Stimulated activated CD8-positive, alpha-beta memory T cell treated with anti-CD3 and anti-CD28 coated beads, Interleukin-7, amount 100 ng/mL, for 4 hours (primary cell): ENCODE measurements at regions not wholly inside any gene's neighbourhood (a gene's known extent, or its start where the extent isn't known, plus 50 kb on each side); places are given as distances from the start of the nearest gene placed in this dataset.
"Not testable (repeated sequence)": the region's sequence is repeated elsewhere in the genome, so short reads cannot be mapped to it uniquely, and the experiment has no call there.

ENCODE experiments used
- DNase-seq, 2 donors: peaks; one replicate each; pipeline ENCODE4 v3.0.0-alpha.2; 2020; ENCODE audit warnings: low read depth in 2 of 2

DNA sequence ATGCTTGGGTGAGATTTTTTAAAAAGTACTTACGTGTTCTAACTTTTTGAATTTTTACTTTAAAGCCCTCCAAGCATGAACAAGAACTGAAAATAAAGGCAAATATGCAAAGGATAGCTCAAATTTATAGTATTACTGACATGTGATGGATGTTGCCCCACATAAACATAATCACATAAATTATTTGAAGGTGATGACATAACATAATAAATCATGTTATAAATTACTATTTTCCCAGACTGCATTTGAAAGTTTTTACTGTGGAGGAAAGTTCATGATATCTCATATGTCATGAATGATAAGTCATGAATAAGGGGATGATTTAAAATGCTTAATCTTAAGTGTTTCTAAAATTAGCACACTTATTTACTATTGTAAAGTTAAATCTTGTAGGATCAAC, 705.7 kb upstream of the SLITRK1 start:
- no peak for DNase-seq

DNA sequence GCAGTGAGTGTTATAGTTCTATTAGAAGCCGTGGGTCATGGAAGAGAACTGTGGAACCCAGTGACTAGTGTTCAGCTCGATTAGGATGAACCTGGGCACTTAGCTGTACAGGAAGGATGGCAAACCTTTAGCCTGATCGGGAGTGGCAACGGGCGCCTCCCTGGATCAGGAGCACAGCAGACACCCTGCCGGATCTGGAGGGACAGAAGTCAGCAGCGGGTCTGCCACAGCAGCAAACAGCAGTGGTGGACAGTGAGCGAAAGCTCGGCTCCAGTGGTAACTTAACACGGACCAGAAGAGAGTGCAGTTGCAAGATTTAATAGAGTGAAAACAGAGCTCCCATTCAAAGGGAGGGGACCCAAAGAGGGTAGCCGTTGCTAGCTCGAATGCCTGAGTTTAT, 697.6 kb upstream of the SLITRK1 start:
- DNase-seq: not testable (repeated sequence)

DNA sequence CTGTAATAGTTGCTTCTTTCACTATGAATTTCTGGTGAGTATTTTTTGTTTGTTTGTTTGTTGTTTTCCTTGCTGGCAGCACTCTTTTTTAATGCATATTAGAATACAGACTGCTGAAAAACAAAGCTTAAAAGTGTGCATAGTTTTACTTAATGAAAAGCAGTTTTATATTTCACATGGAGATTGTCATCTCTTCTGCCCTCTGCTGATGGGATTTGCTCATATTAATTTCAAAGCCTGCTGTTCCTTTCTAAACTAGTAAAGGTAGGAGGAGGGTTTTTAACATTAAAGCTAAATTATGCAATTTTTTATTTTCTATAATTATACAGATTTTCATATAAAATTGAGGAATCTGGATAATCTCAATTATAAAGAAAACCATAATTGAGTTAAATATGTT, 692.6 kb upstream of the SLITRK1 start:
- no peak for DNase-seq

DNA sequence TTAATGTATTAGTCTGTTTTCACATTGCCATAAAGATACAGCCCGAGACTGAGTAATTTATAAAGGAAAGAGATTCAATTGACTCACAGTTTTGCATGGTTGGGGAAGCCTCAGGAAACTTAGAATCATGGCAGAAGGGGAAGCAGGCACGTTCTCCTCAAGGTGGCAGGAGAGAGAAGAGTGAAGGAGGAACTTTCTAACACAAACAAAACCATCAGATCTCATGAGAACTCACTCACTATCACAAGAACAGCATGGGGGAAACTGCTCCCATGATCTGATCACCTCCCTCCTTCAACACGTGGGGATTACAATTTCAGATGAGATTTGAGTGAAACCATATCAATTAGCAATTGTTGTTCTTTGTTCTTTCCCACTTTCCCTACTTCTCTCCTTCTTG, 689.0 kb upstream of the SLITRK1 start:
- DNase-seq: no peak

DNA sequence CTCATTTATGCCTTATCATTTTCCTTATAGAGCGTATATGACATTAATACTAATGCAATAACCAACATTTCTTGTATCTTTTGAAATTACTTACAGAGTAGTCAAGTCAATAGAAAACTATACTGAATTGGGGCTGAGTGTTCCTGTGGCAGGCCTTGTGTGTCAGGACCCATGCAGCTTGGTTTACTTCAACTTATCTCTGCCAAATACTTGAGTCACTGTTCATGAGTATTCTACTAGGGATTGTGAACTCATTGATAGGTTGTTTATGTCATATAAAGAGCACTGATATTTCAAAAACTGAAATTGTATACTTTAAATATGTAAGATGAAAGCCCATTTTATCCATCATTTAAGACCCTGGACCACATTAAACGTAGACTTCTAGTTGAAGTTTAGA, 688.6 kb upstream of the SLITRK1 start:
- no peak for DNase-seq

DNA sequence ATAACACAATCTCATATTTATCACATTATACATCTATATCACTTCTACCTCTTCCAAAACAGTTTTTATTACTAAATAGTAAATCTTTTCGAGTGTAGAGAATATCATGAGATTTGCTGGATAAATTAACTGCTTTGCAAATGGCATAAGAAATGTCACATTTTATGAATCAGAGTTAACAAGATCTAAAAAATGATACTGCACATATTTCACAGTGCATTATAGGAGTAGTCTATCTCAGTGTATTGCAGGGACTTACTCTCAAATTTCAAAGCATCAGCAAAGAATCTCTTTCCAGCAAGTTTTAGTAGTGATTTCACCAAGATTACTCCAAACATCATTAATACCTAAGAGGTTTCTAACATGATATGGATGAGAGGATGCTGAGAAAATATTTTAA, 687.1 kb upstream of the SLITRK1 start:
- DNase-seq: no peak

DNA sequence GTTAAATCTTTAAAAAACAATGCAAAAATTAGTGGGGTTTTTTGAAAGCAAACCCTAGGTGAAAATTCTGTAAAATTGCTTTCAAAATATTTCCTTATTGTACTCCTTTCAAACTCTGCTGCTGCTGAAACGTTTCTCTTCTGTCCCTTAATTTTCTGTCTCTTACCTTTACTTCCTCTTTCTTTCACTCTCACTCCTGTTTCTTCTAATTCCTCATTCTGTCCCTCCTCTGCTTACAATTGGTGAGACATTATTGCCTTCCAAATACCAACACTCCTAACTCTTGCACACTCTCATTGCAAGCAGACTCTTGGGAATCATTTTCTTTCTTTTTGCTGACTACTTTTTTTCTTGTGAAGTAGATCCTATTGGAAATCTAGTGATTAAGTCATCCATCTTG, 685.6 kb upstream of the SLITRK1 start:
- no peak for DNase-seq

DNA sequence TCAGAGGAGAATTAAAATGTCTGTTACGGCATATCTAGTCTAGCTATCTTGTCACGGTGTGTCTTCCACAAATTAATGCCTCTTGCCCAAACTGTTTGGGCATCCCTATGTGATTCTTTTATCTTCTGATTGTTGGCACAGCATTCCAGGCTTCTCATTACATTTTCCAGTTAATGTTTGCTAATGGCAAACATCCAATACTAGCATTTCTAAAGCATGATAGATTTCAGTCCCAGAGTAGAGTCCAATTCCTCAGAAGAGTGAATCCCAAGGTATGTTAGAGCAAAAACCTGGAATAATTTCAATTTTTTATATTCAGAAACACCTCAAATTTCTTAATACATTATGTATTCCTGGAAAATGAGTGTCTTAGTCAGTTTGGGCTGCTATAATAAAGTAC, 684.5 kb upstream of the SLITRK1 start:
- no peak for DNase-seq

DNA sequence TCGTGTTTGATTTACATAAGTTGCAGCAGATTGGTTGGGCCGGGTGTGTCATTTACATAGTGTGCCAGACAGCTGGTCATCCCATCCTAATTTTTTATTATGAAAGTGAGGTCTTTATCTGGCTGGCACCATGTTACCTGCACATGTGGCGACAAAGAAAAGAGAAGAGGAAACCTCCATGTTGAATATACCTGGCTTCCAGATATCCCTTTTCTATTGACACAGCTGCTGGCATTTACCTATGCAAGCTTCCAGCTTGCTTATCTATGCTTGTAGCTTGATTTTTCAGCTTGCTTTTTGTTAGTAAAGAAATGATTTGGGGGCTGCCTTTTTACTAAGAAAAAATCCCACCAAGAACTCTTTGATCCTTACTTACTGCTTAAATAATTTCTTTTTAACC, 681.3 kb upstream of the SLITRK1 start:
- no peak for DNase-seq

DNA sequence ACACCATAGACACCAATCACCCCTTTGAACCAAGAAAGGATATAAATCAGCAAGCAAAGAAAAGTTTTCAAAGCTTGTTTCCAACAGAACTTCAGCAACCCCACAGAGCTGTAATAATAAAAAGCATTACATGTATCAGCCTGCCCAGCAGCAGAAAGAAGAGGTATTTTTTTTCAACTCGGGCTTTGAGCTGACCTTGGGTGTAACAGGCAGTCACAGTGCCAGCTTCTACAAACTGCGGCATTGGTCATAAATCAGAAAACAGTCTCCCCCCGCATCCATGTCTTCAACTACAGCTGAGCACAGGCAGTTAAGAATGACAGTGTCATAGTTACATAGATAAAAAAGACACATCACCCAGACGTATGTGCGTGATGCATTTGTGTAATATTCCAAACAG, 671.0 kb upstream of the SLITRK1 start:
- DNase-seq: no peak

DNA sequence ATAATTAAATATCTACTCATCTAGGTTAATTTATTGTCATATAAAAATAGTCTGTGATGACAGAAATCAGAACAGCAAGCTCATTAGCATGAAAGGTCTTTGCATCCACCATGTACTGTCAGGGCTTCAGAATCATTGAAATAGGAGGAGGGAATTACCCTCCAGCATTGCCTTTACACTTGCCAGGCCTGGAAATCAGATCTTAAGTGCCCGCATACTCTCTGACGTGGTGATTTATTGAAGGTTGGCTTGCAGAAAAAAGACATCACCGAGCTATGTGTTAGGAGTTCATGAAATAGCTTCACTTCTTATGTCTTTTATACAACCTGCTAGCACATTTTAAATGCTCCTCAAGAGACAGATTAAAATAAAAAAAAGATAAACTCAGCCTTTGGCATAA, 661.7 kb upstream of the SLITRK1 start:
- no peak for DNase-seq

DNA sequence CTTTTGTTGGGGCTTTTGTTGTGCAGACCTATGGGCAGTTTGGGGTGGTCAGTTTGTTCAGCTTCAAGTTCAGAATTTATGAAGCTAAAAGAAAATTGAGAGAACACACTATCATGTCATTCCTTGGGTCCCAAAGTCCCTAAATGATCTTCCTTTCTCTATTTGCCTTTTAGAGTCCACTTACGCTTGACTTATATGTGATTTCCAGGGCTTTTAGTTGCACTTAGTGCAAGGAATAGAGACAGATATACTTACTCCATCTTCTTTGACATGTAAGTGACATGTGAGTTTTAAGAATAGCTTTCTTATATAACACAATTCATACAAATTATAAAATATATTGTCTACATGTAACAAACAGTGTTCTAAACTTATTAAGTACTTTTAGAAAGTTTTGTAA, 660.1 kb upstream of the SLITRK1 start:
- no peak for DNase-seq

DNA sequence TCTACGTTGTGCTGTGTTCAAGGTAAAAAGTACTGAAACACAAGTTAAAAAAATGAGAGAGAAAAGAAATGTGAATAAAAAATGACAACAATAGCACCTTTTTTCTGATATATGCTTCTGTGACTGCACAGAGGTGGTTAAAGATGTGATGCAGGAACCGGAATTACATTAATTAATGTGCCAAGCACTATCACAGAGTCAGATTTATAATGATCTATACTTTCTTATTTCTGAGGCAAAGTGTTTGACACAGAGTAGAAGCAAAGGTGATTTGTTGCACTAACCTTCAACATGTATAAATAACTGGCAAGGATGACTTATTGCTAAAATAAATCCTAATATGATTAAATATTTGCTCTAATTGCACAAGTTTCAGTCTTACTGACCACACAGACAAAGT, 654.6 kb upstream of the SLITRK1 start:
- no peak for DNase-seq

DNA sequence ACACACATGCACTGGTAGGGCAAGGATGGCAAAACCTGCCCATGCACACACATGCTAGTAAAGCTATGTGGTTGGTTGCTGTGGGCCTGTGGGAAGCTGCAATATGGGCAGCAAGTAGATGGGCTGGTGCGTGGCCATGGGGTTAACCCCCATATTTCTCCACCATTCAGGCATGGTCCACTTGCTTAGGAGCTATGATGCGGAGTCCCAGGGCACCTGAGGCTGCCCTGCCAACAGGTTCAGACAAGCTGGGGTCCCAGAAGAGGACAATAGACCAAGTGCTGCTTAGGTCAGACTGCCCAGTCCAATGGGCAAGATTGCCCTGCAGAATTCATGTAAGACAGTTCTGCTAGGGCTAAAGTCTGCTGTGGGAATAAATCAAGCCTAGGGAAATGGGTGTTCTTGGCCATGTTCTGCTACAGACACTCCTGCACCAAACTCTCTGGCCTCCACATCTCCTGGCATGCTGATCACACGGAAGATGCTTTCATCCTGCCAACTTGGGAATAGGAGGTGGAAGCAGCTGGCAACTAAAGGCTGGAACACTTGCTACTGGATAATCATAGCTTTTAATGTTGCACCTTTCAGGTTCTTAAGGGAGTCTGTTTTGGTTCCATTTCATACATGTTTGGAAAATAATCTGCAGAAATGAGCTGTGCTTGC, 646.3 kb upstream of the SLITRK1 start:
- no peak for DNase-seq

DNA sequence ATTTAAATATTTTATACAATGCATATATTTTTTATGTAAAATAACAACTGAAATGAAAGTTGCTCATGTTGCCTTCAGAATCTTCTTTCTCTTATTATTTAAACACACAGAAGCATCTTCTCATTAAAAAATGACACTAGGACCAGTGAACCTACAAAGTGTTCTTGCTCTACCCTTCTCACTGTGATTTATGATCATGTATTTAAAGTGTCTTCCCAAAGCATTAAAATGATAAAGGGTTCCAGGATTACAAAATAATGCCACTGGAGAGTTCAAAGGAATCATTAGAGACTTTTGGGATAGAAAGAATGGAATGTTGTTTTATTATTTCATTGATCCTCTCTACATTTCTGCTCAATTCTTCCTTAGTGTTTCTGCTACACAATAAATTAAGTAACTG, 643.6 kb upstream of the SLITRK1 start:
- DNase-seq: no peak

DNA sequence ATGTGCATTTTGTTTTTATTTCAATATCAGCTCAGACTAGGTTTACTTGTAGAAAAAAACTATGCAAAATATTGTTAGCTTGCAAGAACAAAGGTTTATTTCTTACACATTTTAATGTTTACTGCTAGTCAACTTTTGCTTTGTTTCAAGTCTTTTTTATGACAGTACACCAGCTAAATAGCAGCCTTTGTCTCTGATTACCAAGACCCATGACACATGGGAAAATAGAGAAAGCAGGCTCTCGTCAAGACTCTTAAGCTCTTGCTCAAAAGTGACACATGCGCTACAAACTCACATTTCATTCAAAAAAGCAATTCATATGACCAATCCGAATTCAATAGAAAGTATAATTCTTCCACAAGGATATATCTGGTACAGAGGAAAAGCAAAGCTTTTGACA, 642.3 kb upstream of the SLITRK1 start:
- DNase-seq: no peak

DNA sequence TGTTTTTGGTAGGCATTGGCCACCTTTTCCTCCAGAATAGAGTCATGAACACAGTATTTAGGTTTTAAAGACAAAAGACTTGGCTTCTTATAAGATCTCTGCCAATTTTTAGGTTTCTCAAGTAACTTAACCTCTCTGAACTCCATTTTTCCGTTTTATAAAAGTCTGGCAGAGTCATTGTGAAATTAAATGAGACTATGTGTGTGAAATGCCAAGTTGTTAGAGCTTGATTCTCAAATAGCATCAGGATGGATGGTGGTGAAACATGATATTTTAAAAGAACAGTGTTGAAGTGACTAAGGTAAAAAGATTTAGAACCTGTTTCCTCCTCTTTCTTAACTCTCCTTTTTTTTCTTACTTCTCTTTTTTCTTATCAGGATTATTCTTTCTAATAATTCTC, 617.7 kb upstream of the SLITRK1 start:
- DNase-seq: no peak

DNA sequence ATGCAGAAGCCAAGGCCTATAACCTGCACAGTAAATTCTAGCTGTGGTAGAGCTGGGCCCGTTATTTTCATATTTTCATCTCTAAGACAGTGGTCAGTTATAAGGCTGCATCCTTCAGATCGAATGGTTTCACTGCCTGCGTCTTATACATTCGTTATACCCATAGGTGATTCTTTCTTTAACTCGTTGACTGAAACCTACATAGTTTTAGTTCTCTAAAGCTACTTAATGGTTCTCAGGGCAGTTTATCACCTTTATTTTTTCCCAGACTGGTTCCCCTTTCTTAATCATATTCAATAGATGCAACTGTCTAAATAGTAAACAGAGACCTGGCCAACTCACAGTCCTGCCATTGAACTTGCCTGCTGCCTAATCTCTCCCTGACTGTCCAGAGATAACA, 615.3 kb upstream of the SLITRK1 start:
- no peak for DNase-seq

DNA sequence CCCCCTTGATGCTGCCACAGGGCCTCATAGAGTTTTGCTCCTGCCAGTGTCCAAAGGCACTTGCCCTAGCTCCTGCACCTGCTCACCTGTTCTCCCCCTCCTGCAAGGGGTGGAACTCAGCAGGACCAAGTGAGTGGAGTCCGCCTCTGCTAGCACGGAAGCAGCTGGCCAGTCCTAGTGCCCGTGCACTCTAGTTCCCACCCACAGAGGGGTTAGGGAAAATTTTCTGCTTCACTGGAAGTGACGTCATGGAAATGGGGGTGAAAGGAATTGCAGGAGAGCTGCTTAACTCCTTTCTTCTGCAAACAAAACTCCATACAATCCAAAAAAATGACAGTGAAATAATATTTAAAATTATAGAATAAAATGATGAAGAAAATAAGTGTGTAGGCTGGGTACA, 609.7 kb upstream of the SLITRK1 start:
- DNase-seq: no peak

DNA sequence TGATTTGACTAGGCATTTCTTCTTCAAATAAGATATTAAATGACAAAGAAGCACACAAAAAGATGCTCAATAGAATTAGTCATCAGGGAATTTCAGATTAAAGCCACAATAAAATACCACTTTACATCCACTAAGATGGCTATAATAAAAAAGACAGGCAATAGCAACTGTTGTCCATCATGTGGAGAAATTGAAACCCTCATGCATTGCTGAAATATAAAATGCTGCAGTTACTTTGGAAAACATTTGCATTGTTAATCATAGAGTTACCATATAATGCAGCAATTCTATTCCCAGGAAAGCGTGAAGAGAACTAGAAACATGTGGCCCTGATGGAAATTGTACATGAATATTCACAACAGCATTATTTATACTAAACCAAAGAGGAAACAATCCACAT, 605.5 kb upstream of the SLITRK1 start:
- no peak for DNase-seq

DNA sequence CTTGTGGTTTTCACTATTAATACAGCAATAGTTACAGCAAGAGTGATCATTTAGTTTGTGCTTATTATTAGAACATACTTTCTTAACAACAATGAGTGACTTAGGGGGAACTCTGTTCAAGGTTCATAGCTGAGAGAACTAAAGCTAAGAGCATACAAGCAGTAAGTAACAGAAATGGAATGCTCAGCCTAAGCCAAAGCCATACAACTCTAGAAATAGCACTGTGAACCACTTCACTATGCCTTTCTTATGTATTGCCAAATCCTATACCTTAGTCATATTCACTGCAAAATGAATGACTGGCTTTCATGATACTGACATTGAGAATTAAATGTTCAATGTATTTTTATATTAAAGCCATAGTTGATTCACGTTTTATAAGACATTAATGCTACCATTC, 599.7 kb upstream of the SLITRK1 start:
- DNase-seq: no peak

DNA sequence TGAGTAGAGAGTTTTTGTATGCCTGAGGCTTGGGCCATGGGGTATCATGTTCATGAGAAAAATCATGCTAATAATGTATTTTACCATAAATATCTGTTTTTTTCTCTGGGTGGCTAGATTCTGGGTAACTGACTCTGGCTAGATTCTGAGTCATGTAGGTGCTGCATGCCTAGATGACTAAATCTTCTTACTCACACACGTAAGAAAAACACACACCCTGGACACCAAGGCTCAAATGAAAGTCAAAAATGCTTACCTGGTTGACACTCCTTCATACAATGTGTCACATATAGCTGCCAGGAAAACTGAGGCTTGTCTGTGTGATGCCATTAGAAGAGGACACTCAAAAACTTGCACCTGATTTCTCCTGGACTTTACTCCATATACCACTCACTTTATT, 597.4 kb upstream of the SLITRK1 start:
- no peak for DNase-seq

DNA sequence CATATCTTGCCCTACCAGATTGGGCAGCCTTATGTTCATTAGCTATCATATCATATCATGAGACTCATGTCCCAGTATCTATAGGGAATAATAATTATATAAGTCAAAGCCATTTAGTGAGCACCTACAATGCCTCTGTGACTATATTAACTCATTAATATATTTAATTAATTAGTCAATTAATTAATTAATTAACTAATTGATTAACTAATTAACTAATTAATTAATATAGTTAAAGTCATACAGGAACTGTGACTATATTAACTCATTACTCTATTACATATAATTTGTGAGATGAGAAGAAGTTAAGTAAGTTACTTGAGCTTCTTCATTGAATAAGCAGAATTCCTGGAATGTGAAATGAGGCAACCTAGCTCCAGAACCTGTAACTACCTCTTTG, 588.3 kb upstream of the SLITRK1 start:
- DNase-seq: no peak

DNA sequence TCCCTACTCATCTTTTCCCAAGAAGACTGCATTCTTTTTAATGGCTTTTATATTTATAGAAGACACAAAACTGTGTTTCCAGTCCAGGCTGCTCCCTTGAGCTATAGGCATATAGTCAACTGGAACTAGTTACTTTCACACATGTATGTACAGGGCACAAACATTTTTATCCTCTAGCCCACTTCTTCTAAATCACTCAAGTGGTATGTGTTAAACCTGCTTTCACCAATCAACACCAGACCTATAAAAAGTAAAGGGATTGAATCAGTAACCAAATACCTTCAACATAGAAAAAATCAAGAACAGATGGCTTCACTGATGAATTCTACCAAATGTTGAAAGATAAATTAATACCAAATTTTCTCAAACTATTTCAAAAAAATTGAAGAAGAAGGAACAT, 584.2 kb upstream of the SLITRK1 start:
- no peak for DNase-seq

DNA sequence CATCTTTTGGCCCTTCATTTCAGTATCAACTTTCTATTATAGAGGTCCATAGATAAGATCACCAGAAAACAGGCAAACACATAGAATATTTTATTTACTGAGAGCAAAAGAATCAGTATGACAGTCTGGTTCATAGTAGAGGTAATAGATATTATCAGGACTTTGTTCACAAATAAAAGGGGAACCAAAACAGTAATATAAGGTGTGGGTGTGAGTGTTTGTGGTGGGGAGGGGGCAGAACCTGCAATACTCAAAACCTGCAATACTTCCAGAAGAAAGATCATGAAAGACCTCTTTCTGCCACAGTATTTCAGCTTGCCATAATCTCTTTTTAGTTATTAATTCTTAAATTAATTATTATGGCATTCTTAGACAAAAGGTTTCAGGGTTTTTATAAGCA, 578.7 kb upstream of the SLITRK1 start:
- no peak for DNase-seq
